NB4 (cell line): ENCODE measurements at regions not wholly inside any gene's neighbourhood (a gene's known extent, or its start where the extent isn't known, plus 50 kb on each side); places are given as distances from the start of the nearest gene placed in this dataset.

Experiments used
- POLR2A ChIP-seq: IDR thresholded peaks from 2 replicates; pipeline ENCODE4 v1.6.1; 2011; ENCODE audit warnings: mild to moderate bottlenecking; ENCODE audit not compliant: insufficient read length; ENCODE audit errors: extremely low read depth
- TF ChIP-seq, protein P1 (sequence below): IDR thresholded peaks from one replicate; pipeline ENCODE4 v1.5.1; 2012; ENCODE audit warnings: low read depth, low read length

GRCh38 chr15:87730706-87731105 is 525.8 kb downstream of the NTRK3 start:
- no peak for TF ChIP-seq POLR2A
- TF ChIP-seq, protein P1, sequence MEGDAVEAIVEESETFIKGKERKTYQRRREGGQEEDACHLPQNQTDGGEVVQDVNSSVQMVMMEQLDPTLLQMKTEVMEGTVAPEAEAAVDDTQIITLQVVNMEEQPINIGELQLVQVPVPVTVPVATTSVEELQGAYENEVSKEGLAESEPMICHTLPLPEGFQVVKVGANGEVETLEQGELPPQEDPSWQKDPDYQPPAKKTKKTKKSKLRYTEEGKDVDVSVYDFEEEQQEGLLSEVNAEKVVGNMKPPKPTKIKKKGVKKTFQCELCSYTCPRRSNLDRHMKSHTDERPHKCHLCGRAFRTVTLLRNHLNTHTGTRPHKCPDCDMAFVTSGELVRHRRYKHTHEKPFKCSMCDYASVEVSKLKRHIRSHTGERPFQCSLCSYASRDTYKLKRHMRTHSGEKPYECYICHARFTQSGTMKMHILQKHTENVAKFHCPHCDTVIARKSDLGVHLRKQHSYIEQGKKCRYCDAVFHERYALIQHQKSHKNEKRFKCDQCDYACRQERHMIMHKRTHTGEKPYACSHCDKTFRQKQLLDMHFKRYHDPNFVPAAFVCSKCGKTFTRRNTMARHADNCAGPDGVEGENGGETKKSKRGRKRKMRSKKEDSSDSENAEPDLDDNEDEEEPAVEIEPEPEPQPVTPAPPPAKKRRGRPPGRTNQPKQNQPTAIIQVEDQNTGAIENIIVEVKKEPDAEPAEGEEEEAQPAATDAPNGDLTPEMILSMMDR, result no peak
